Pancreas (tissue), 10 donors: ENCODE measurements at regions not wholly inside any gene's neighbourhood (a gene's known extent, or its start where the extent isn't known, plus 50 kb on each side); places are given as distances from the start of the nearest gene placed in this dataset.
A peak's percentile ranks its signal among the peaks of the same experiment; 100 is the strongest.

Experiments used
- ATAC-seq, 4 donors: fragments of 200-7000 bp; cut with Tn5 transposase; one replicate each; pipeline versions ENCODE4 v1.8.0 to v1.9.1; 2020; ENCODE audit warnings: mild to moderate bottlenecking in 4 of 4, moderate library complexity in 4 of 4
- DNase-seq, 6 donors: peaks; one replicate each; pipeline ENCODE4 v3.0.0-alpha.2; 2020
- FAIRE-seq: peaks from 2 replicates; lab custom pipeline; 2012; peaks lifted over from hg19 to GRCh38; lab: Jason Lieb, UNC
- H3K27ac ChIP-seq, 4 donors: fragments of 200-600 bp; sonication (generic); 1 replicate in 3 of 4; 2 replicates in 1 of 4; pipeline versions ENCODE4 v1.5.0 to v1.8.0; 2020
- H3K27me3 ChIP-seq, 4 donors: fragments of 200-600 bp; one replicate each; pipeline ENCODE4 v1.8.0; 2021
- H3K36me3 ChIP-seq, 3 donors: fragments of 200-600 bp; sonication (generic) in 1 of 3; one replicate each; pipeline versions ENCODE4 v1.5.0 to v1.8.0; 2020 to 2021
- H3K4me1 ChIP-seq, 3 donors: fragments of 200-600 bp; one replicate each; pipeline ENCODE4 v1.8.0; 2021
- H3K4me3 ChIP-seq, 4 donors: fragments of 200-600 bp; sonication (generic) in 2 of 4; one replicate each; pipeline versions ENCODE4 v1.5.0 to v1.8.0; 2020 to 2021
- H3K9me3 ChIP-seq, 4 donors: fragments of 200-600 bp; one replicate each; pipeline ENCODE4 v1.8.0; 2021
- CTCF ChIP-seq, 4 donors: fragments of 200-600 bp; sonication (generic) in 3 of 4; IDR thresholded peaks; one replicate each; pipeline versions ENCODE4 v1.5.0 to v1.8.0; 2021; ENCODE audit warnings: antibody characterized with exemption in 4 of 4
- WGBS, 2 donors: extraction: QIAGEN DNeasy Blood & Tissue Kit; methylation state at CpG; one replicate each; pipeline ENCODE4 v1.1.7; 2013; 5-methylcytosine and 5-hydroxymethylcytosine counted together
- intact Hi-C, 3 donors: fragments of 100-400 bp; cut with DNase I; formaldehyde crosslinking; loops; one replicate each; pipeline versions ENCODE4 v1.11.1 to v1.14.2; 2022
- donor health status: healthy with polysubstance abuse.
- donor health status: DM: no; HTN: no; CAD: no; lungs with moderate emphysema.
- donor health status: DM: no; HTN: no; CAD: no.
- donor health status: control.
- donor health status: control.
- donor health status: Bipolar disorder and iron deficiency.
- donor health status: DM: yes; HTN: yes; CAD: no.
- donor health status: DM: no; HTN: no; CAD: no.
- donor health status: DM: no; HTN: no; CAD: no.
- donor health status: DM: yes; HTN: yes; CAD: no.

- TF ChIP-seq CTCF (IDR thresholded peaks at IDR 0.05): no peak
- Histone ChIP-seq H3K27me3 (no peaks in the 10 kb centered on the region), H3K9me3 (no peaks in the 10 kb centered on the region), H3K4me3 (no peak overlapping the region), H3K36me3 (no peaks in the 10 kb centered on the region), H3K27ac (no peak overlapping the region), H3K4me1 (no peaks in the 10 kb centered on the region)
- DNase-seq (no peak), ATAC-seq (peak in 1 of 4 donors; percentile 43), FAIRE-seq (no peak)
- intact Hi-C loops: no loop called here
- whole genome bisulfite sequencing, 2 donors: 26 to 30% methylated on average over 5 of the region's 5 CpGs
These were observed 247.1 kb downstream of the BCL11A start for GRCh38 chr2:60306267-60306861.

- FAIRE-seq: no peak
- Histone ChIP-seq H3K27ac (no peak overlapping the region), H3K4me1 (no peaks in the 10 kb centered on the region), H3K4me3 (no peak overlapping the region), H3K9me3 (no peaks in the 10 kb centered on the region), H3K36me3 (no peaks in the 10 kb centered on the region), H3K27me3 (no peaks in the 10 kb centered on the region)
- no peak for ATAC-seq
- no peak for TF ChIP-seq CTCF (IDR thresholded peaks at IDR 0.05)
- intact Hi-C loops: no loop called here
- DNase-seq: no peak
- 48 to 51% methylated on average over 2 of the region's 2 CpGs for WGBS, 2 donors
These were observed 249.8 kb downstream of the BCL11A start for GRCh38 chr2:60303680-60304079.

GRCh38 chr2:60302377-60303126 is 250.9 kb downstream of the BCL11A start:
- no peak for DNase-seq
- Histone ChIP-seq H3K9me3 (no peaks in the 10 kb centered on the region), H3K4me3 (no peak overlapping the region), H3K27me3 (no peaks in the 10 kb centered on the region), H3K36me3 (no peaks in the 10 kb centered on the region), H3K27ac (no peak overlapping the region), H3K4me1 (no peaks in the 10 kb centered on the region)
- no peak for TF ChIP-seq CTCF (IDR thresholded peaks at IDR 0.05)
- FAIRE-seq: no peak
- ATAC-seq: no peak
- 85 to 93% methylated on average over 6 of the region's 6 CpGs for WGBS, 2 donors
- intact Hi-C loops: no loop called here

GRCh38 chr2:60301726-60302125 is 251.7 kb downstream of the BCL11A start:
- Histone ChIP-seq H3K4me1 (no peaks in the 10 kb centered on the region), H3K27me3 (no peaks in the 10 kb centered on the region), H3K36me3 (no peaks in the 10 kb centered on the region), H3K27ac (no peak overlapping the region), H3K9me3 (no peaks in the 10 kb centered on the region), H3K4me3 (no peak overlapping the region)
- 80 to 82% methylated on average over 3 of the region's 3 CpGs for WGBS, 2 donors
- no peak for DNase-seq
- no peak for FAIRE-seq
- no peak for ATAC-seq
- TF ChIP-seq CTCF (IDR thresholded peaks at IDR 0.05): no peak
- intact Hi-C loops: no loop called here

- no peaks in the 10 kb centered on the region for H3K4me1 ChIP-seq
- TF ChIP-seq CTCF (IDR thresholded peaks at IDR 0.05): no peak
- intact Hi-C loops: no loop called here
- peak in 2 of 4 donors; percentile 19 to 65 for ATAC-seq
- H3K27me3 ChIP-seq: no peaks in the 10 kb centered on the region
- no peaks in the 10 kb centered on the region for H3K36me3 ChIP-seq
- no peak for FAIRE-seq
- 44 to 51% methylated on average over 8 of the region's 8 CpGs for WGBS, 2 donors
- no peak overlapping the region for H3K4me3 ChIP-seq
- H3K27ac ChIP-seq: no peak overlapping the region
- H3K9me3 ChIP-seq: no peaks in the 10 kb centered on the region
- DNase-seq: no peak
These were observed 254.3 kb downstream of the BCL11A start for GRCh38 chr2:60299179-60299578.
